ENCODE measurements at regions not wholly inside any gene's neighbourhood (a gene's known extent, or its start where the extent isn't known, plus 50 kb on each side); places are given as distances from the start of the nearest gene placed in this dataset.

GRCh38 chr5:111585291-111585690, 73.0 kb upstream of the STARD4 start:
- DNase-seq (ENCODE audit: low spot score): no peak
- H3K4me1 ChIP-seq (ENCODE audit: control insufficient read depth in 2 of 2, insufficient read depth in 1 of 2, low read depth in 1 of 2, low read length in 2 of 2): no peaks in the 10 kb centered on the region
- no peak overlapping the region for H2BK15ac ChIP-seq (ENCODE audit: low read length)
- H3K18ac ChIP-seq (ENCODE audit: low read length): no peak overlapping the region
- no peak overlapping the region for H2AFZ ChIP-seq (ENCODE audit: low read length)
- H3K23ac ChIP-seq (ENCODE audit: low read depth, low read length, poor library complexity): no peak overlapping the region
- H3K27ac ChIP-seq (replicated peaks; ENCODE audit: low read length): no peak overlapping the region
- H4K8ac ChIP-seq (ENCODE audit: low read depth, low read length): no peak overlapping the region
- no peak overlapping the region for H3K14ac ChIP-seq (ENCODE audit: low read length)
- no peak overlapping the region for H2BK12ac ChIP-seq (ENCODE audit: low read length)
- H3K27me3 ChIP-seq (ENCODE audit: control insufficient read depth in 3 of 3, insufficient read depth in 3 of 3, low read depth in 1 of 3, low read length in 3 of 3): no peaks in the 10 kb centered on the region
- no peak overlapping the region for H3K4me3 ChIP-seq (ENCODE audit: low read length in 2 of 2)
- no peak overlapping the region for H2BK120ac ChIP-seq (ENCODE audit: low read depth, low read length)
- no peak overlapping the region for H3K4me2 ChIP-seq (ENCODE audit: insufficient read depth, low read length, poor library complexity, severe bottlenecking)
- H2AK5ac ChIP-seq (ENCODE audit: low read depth, low read length): no peak overlapping the region
- H3K9me3 ChIP-seq (replicated peaks in 1 of 2; ENCODE audit: control insufficient read depth in 2 of 2, insufficient read depth in 1 of 2, low read depth in 1 of 2, low read length in 2 of 2): no peaks in the 10 kb centered on the region
- no peak overlapping the region for H3K4ac ChIP-seq (ENCODE audit: low read length)
- H3K36me3 ChIP-seq (replicated peaks in 1 of 2; ENCODE audit: control insufficient read depth in 2 of 2, insufficient read depth in 2 of 2, low read length in 2 of 2): no peaks in the 10 kb centered on the region
- H4K91ac ChIP-seq (ENCODE audit: low read depth, low read length, poor library complexity): no peak overlapping the region
- H3K9ac ChIP-seq (ENCODE audit: low read depth, low read length, poor library complexity): no peak overlapping the region
- H2BK5ac ChIP-seq (ENCODE audit: low read length): no peak overlapping the region
- no CpG with 5 or more reads among the region's 1 CpG for WGBS, 2 donors (ENCODE audit: extremely low coverage in 2 of 2, insufficient read length in 2 of 2, insufficient replicate concordance in 1 of 2)
- no peaks in the 10 kb centered on the region for H3K79me1 ChIP-seq (ENCODE audit: low read depth, low read length)

DNA sequence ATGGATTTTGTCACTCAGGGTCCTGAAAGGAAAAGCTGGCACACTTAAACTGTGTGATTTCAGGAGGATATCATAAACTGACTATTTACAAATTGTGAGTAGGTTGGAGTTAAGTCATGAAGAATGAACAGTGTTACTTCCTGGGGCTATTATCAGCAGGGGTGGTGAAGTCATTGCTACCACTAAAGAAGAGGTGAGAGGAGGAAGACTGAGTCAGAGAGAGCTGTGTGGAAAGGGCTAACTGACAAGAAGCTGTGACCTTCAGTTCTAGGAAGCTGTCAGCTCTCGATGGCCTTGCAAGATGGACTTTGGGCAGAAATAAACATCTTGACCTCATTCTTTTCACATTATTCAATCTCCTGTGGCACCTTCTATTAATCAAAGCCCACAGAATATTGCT, 72.3 kb upstream of the STARD4 start:
- H3K4ac ChIP-seq (ENCODE audit: low read length): no peak overlapping the region
- no peak overlapping the region for H3K27ac ChIP-seq (replicated peaks; ENCODE audit: low read length)
- no peak overlapping the region for H3K14ac ChIP-seq (ENCODE audit: low read length)
- no peak overlapping the region for H3K18ac ChIP-seq (ENCODE audit: low read length)
- no peak overlapping the region for H3K4me2 ChIP-seq (ENCODE audit: insufficient read depth, low read length, poor library complexity, severe bottlenecking)
- H2BK5ac ChIP-seq (ENCODE audit: low read length): no peak overlapping the region
- H3K23ac ChIP-seq (ENCODE audit: low read depth, low read length, poor library complexity): no peak overlapping the region
- H3K4me1 ChIP-seq (ENCODE audit: control insufficient read depth in 2 of 2, insufficient read depth in 1 of 2, low read depth in 1 of 2, low read length in 2 of 2): no peaks in the 10 kb centered on the region
- H3K27me3 ChIP-seq (ENCODE audit: control insufficient read depth in 3 of 3, insufficient read depth in 3 of 3, low read depth in 1 of 3, low read length in 3 of 3): no peaks in the 10 kb centered on the region
- no peak overlapping the region for H4K91ac ChIP-seq (ENCODE audit: low read depth, low read length, poor library complexity)
- no peak overlapping the region for H3K4me3 ChIP-seq (ENCODE audit: low read length in 2 of 2)
- no peaks in the 10 kb centered on the region for H3K36me3 ChIP-seq (replicated peaks in 1 of 2; ENCODE audit: control insufficient read depth in 2 of 2, insufficient read depth in 2 of 2, low read length in 2 of 2)
- no peak overlapping the region for H2AFZ ChIP-seq (ENCODE audit: low read length)
- no peak overlapping the region for H3K9ac ChIP-seq (ENCODE audit: low read depth, low read length, poor library complexity)
- no peaks in the 10 kb centered on the region for H3K79me1 ChIP-seq (ENCODE audit: low read depth, low read length)
- H2AK5ac ChIP-seq (ENCODE audit: low read depth, low read length): no peak overlapping the region
- no peak for DNase-seq (ENCODE audit: low spot score)
- H2BK15ac ChIP-seq (ENCODE audit: low read length): no peak overlapping the region
- no peaks in the 10 kb centered on the region for H3K9me3 ChIP-seq (replicated peaks in 1 of 2; ENCODE audit: control insufficient read depth in 2 of 2, insufficient read depth in 1 of 2, low read depth in 1 of 2, low read length in 2 of 2)
- no peak overlapping the region for H2BK120ac ChIP-seq (ENCODE audit: low read depth, low read length)
- no peak overlapping the region for H4K8ac ChIP-seq (ENCODE audit: low read depth, low read length)
- WGBS, 2 donors (ENCODE audit: extremely low coverage in 2 of 2, insufficient read length in 2 of 2, insufficient replicate concordance in 1 of 2): no CpG with 5 or more reads among the region's 1 CpG
- H2BK12ac ChIP-seq (ENCODE audit: low read length): no peak overlapping the region

DNA sequence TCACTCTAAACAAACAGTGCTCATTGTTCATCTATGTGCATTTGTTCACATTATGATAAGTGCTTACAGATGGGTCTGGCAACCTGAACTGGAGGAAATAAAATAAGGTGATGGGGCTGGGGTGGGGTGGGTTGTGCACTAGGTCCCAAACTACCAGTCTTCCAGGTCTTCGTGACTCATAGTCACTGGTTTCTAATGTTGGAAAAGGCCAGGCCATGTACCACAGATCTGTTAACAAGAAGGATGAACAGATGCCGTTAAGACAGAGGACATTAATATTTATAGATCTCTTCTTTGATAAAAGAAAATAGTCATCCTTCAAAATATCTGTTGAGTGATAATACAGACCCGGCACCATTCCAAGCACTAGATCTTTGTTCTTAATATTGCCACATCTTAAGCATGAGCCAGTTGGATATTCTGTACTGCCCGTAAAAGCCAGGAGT, 71.4 kb upstream of the STARD4 start:
- Histone ChIP-seq H3K4ac (ENCODE audit: low read length) (no peak overlapping the region), H3K27ac (replicated peaks; ENCODE audit: low read length) (no peak overlapping the region), H2AFZ (ENCODE audit: low read length) (no peak overlapping the region), H2BK12ac (ENCODE audit: low read length) (no peak overlapping the region), H3K18ac (ENCODE audit: low read length) (no peak overlapping the region), H3K27me3 (ENCODE audit: control insufficient read depth in 3 of 3, insufficient read depth in 3 of 3, low read depth in 1 of 3, low read length in 3 of 3) (no peaks in the 10 kb centered on the region), H4K8ac (ENCODE audit: low read depth, low read length) (no peak overlapping the region), H2BK15ac (ENCODE audit: low read length) (no peak overlapping the region), H3K79me1 (ENCODE audit: low read depth, low read length) (no peaks in the 10 kb centered on the region), H3K14ac (ENCODE audit: low read length) (no peak overlapping the region), H4K91ac (ENCODE audit: low read depth, low read length, poor library complexity) (no peak overlapping the region), H3K4me1 (ENCODE audit: control insufficient read depth in 2 of 2, insufficient read depth in 1 of 2, low read depth in 1 of 2, low read length in 2 of 2) (no peaks in the 10 kb centered on the region), H3K23ac (ENCODE audit: low read depth, low read length, poor library complexity) (no peak overlapping the region), H3K36me3 (replicated peaks in 1 of 2; ENCODE audit: control insufficient read depth in 2 of 2, insufficient read depth in 2 of 2, low read length in 2 of 2) (no peaks in the 10 kb centered on the region), H2AK5ac (ENCODE audit: low read depth, low read length) (no peak overlapping the region), H3K9ac (ENCODE audit: low read depth, low read length, poor library complexity) (no peak overlapping the region), H2BK5ac (ENCODE audit: low read length) (no peak overlapping the region), H3K4me3 (ENCODE audit: low read length in 2 of 2) (no peak overlapping the region), H2BK120ac (ENCODE audit: low read depth, low read length) (no peak overlapping the region), H3K4me2 (ENCODE audit: insufficient read depth, low read length, poor library complexity, severe bottlenecking) (no peak overlapping the region), H3K9me3 (replicated peaks in 1 of 2; ENCODE audit: control insufficient read depth in 2 of 2, insufficient read depth in 1 of 2, low read depth in 1 of 2, low read length in 2 of 2) (no peaks in the 10 kb centered on the region)
- DNase-seq (ENCODE audit: low spot score): no peak
- no CpG with 5 or more reads among the region's 4 CpGs for WGBS, 2 donors (ENCODE audit: extremely low coverage in 2 of 2, insufficient read length in 2 of 2, insufficient replicate concordance in 1 of 2)

DNA sequence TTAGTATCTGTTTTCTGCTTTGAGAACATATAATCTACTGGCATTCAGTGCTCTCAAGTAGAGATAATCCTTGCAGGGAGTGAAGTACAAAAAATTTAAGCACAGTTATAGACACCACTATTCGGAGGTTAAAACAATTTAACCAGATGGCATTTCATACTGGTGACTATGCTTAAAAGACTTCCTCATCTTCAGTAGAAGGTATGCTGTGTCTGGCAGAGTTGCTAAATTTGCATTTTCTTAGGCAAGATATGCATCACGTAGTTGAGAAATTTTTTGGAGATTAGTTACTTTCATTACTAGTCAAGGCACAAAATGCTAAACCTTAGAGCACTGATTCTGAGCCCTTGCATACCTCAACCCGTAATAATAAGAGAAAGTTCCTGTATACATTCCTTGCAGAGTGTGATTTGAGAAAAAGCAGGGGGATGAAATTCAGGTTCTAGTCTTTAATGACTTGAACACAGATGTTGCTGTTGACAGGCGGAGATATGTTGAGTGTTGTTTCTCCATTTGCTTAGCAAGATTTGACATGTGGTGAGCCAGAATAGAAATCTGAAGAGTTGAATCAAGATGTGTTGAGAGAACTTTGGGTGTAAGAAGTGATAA, 70.8 kb upstream of the STARD4 start:
- no peak overlapping the region for H2BK120ac ChIP-seq (ENCODE audit: low read depth, low read length)
- no peak overlapping the region for H3K4me2 ChIP-seq (ENCODE audit: insufficient read depth, low read length, poor library complexity, severe bottlenecking)
- H3K4ac ChIP-seq (ENCODE audit: low read length): no peak overlapping the region
- H2AK5ac ChIP-seq (ENCODE audit: low read depth, low read length): no peak overlapping the region
- H3K9me3 ChIP-seq (replicated peaks in 1 of 2; ENCODE audit: control insufficient read depth in 2 of 2, insufficient read depth in 1 of 2, low read depth in 1 of 2, low read length in 2 of 2): no peaks in the 10 kb centered on the region
- H3K18ac ChIP-seq (ENCODE audit: low read length): no peak overlapping the region
- H3K27ac ChIP-seq (replicated peaks; ENCODE audit: low read length): no peak overlapping the region
- H2AFZ ChIP-seq (ENCODE audit: low read length): no peak overlapping the region
- no peak overlapping the region for H2BK15ac ChIP-seq (ENCODE audit: low read length)
- DNase-seq (ENCODE audit: low spot score): no peak
- no CpG with 5 or more reads among the region's 4 CpGs for WGBS, 2 donors (ENCODE audit: extremely low coverage in 2 of 2, insufficient read length in 2 of 2, insufficient replicate concordance in 1 of 2)
- H3K36me3 ChIP-seq (replicated peaks in 1 of 2; ENCODE audit: control insufficient read depth in 2 of 2, insufficient read depth in 2 of 2, low read length in 2 of 2): no peaks in the 10 kb centered on the region
- H4K91ac ChIP-seq (ENCODE audit: low read depth, low read length, poor library complexity): no peak overlapping the region
- H3K9ac ChIP-seq (ENCODE audit: low read depth, low read length, poor library complexity): no peak overlapping the region
- no peak overlapping the region for H4K8ac ChIP-seq (ENCODE audit: low read depth, low read length)
- no peaks in the 10 kb centered on the region for H3K27me3 ChIP-seq (ENCODE audit: control insufficient read depth in 3 of 3, insufficient read depth in 3 of 3, low read depth in 1 of 3, low read length in 3 of 3)
- H3K14ac ChIP-seq (ENCODE audit: low read length): no peak overlapping the region
- H3K79me1 ChIP-seq (ENCODE audit: low read depth, low read length): no peaks in the 10 kb centered on the region
- H3K4me3 ChIP-seq (ENCODE audit: low read length in 2 of 2): no peak overlapping the region
- H2BK5ac ChIP-seq (ENCODE audit: low read length): no peak overlapping the region
- H3K23ac ChIP-seq (ENCODE audit: low read depth, low read length, poor library complexity): no peak overlapping the region
- H2BK12ac ChIP-seq (ENCODE audit: low read length): no peak overlapping the region
- H3K4me1 ChIP-seq (ENCODE audit: control insufficient read depth in 2 of 2, insufficient read depth in 1 of 2, low read depth in 1 of 2, low read length in 2 of 2): no peaks in the 10 kb centered on the region
